NCI-H1092 (cell line): ENCODE measurements at regions not wholly inside any gene's neighbourhood (a gene's known extent, or its start where the extent isn't known, plus 50 kb on each side); places are given as distances from the start of the nearest gene placed in this dataset.

Experiments used
- DNase-seq: peaks from one replicate; lab custom pipeline; 2025; lab: John Stamatoyannopoulos, UW

GRCh38 chr1:82215853-82216175, 415.1 kb downstream of the ADGRL2 start:
- no peak for DNase-seq

GRCh38 chr1:82215056-82215852, 414.5 kb downstream of the ADGRL2 start:
- no peak for DNase-seq

- no peak for DNase-seq
Observed at GRCh38 chr1:82214606-82215005, 413.9 kb downstream of the ADGRL2 start.

- DNase-seq = no peak
Observed at GRCh38 chr1:82197606-82198005, 396.9 kb downstream of the ADGRL2 start.

GRCh38 chr1:82195245-82195644, 394.5 kb downstream of the ADGRL2 start:
- no peak for DNase-seq

GRCh38 chr1:82185084-82185483, 384.4 kb downstream of the ADGRL2 start:
- no peak for DNase-seq

- no peak for DNase-seq
Observed at GRCh38 chr1:82181846-82182245, 381.1 kb downstream of the ADGRL2 start.

- DNase-seq = no peak
Observed at GRCh38 chr1:82179131-82179530, 378.4 kb downstream of the ADGRL2 start.

GRCh38 chr1:82177192-82177591, 376.5 kb downstream of the ADGRL2 start:
- DNase-seq = no peak

- DNase-seq = no peak
Observed at GRCh38 chr1:82171955-82172354, 371.2 kb downstream of the ADGRL2 start.

- no peak for DNase-seq
Observed at GRCh38 chr1:82168482-82168881, 367.7 kb downstream of the ADGRL2 start.

- DNase-seq = no peak
Observed at GRCh38 chr1:82165304-82165703, 364.6 kb downstream of the ADGRL2 start.

- no peak for DNase-seq
Observed at GRCh38 chr1:82162486-82163420, 362.0 kb downstream of the ADGRL2 start.

- DNase-seq = peak; percentile 32
Observed at GRCh38 chr1:82161700-82162141, 361.0 kb downstream of the ADGRL2 start.

GRCh38 chr1:82160903-82161302, 360.2 kb downstream of the ADGRL2 start:
- no peak for DNase-seq

- no peak for DNase-seq
Observed at GRCh38 chr1:82160036-82160435, 359.3 kb downstream of the ADGRL2 start.

- DNase-seq = no peak
Observed at GRCh38 chr1:82158981-82159380, 358.2 kb downstream of the ADGRL2 start.

- no peak for DNase-seq
Observed at GRCh38 chr1:82154219-82154970, 353.7 kb downstream of the ADGRL2 start.

GRCh38 chr1:82153752-82154151, 353.0 kb downstream of the ADGRL2 start:
- no peak for DNase-seq

GRCh38 chr1:82153272-82153629, 352.5 kb downstream of the ADGRL2 start:
- DNase-seq = no peak

- DNase-seq = no peak
Observed at GRCh38 chr1:82152356-82153271, 351.9 kb downstream of the ADGRL2 start.
